NT2/D1 (cell line): ENCODE measurements at regions not wholly inside any gene's neighbourhood (a gene's known extent, or its start where the extent isn't known, plus 50 kb on each side); places are given as distances from the start of the nearest gene placed in this dataset.
"Not testable (repeated sequence)": the region's sequence is repeated elsewhere in the genome, so short reads cannot be mapped to it uniquely, and the experiment has no call there.

Experiments used
- DNase-seq: peaks from one replicate; pipeline ENCODE4 v3.0.0-alpha.2; 2011; ENCODE audit warnings: low read depth, low spot score
- H3K27me3 ChIP-seq: 2 replicates; pipeline ENCODE4 v1.6.0; 2011; ENCODE audit warnings: mild to moderate bottlenecking; ENCODE audit not compliant: insufficient read length, insufficient read depth
- H3K36me3 ChIP-seq: 2 replicates; pipeline ENCODE4 v1.6.1; 2011; ENCODE audit warnings: mild to moderate bottlenecking, low read length, mixed read lengths; ENCODE audit not compliant: insufficient read depth, insufficient read length
- H3K4me1 ChIP-seq: 2 replicates; pipeline ENCODE4 v1.5.1; 2011; ENCODE audit not compliant: insufficient read depth, insufficient read length
- H3K4me3 ChIP-seq: 2 replicates; pipeline ENCODE4 v1.5.1; 2011; ENCODE audit warnings: low read depth; ENCODE audit not compliant: insufficient read length
- H3K9ac ChIP-seq: 2 replicates; pipeline ENCODE4 v1.6.0; 2011; ENCODE audit warnings: low read depth; ENCODE audit not compliant: insufficient read length
- H3K9me3 ChIP-seq: 2 replicates; pipeline ENCODE4 v1.5.1; 2011; ENCODE audit warnings: mild to moderate bottlenecking, low read length; ENCODE audit not compliant: insufficient read depth

- H3K36me3 ChIP-seq, H3K9me3 ChIP-seq, H3K27me3 ChIP-seq, DNase-seq, H3K4me3 ChIP-seq, H3K4me1 ChIP-seq, H3K9ac ChIP-seq: not testable (repeated sequence)
These were observed 682.8 kb downstream of the PRIM2 start for GRCh38 chr6:58000233-58000632.

- H3K4me3 ChIP-seq = not testable (repeated sequence)
These were observed 686.2 kb downstream of the PRIM2 start for GRCh38 chr6:58003417-58004167.

GRCh38 chr6:58007334-58008000, 690.0 kb downstream of the PRIM2 start:
- not testable (repeated sequence) for H3K27me3 ChIP-seq, H3K4me1 ChIP-seq, H3K9me3 ChIP-seq, DNase-seq, H3K9ac ChIP-seq, H3K4me3 ChIP-seq, H3K36me3 ChIP-seq

More at GRCh38 chr6:58003417-58004167, 686.2 kb downstream of the PRIM2 start:
- peak; percentile 11 for DNase-seq
- not testable (repeated sequence) for H3K9me3 ChIP-seq, H3K36me3 ChIP-seq, H3K9ac ChIP-seq, H3K27me3 ChIP-seq, H3K4me1 ChIP-seq

- H3K9ac ChIP-seq, H3K9me3 ChIP-seq, DNase-seq, H3K36me3 ChIP-seq, H3K27me3 ChIP-seq, H3K4me1 ChIP-seq, H3K4me3 ChIP-seq: not testable (repeated sequence)
These were observed 690.5 kb downstream of the PRIM2 start for GRCh38 chr6:58008001-58008335.

- not testable (repeated sequence) for DNase-seq, H3K27me3 ChIP-seq, H3K4me3 ChIP-seq, H3K36me3 ChIP-seq, H3K4me1 ChIP-seq, H3K9me3 ChIP-seq, H3K9ac ChIP-seq
These were observed 694.6 kb downstream of the PRIM2 start for GRCh38 chr6:58011954-58012600.

GRCh38 chr6:58016614-58017013, 699.2 kb downstream of the PRIM2 start:
- H3K9me3 ChIP-seq, H3K36me3 ChIP-seq, H3K9ac ChIP-seq, DNase-seq, H3K4me3 ChIP-seq, H3K4me1 ChIP-seq, H3K27me3 ChIP-seq: not testable (repeated sequence)

- not testable (repeated sequence) for DNase-seq, H3K36me3 ChIP-seq, H3K27me3 ChIP-seq, H3K9ac ChIP-seq, H3K4me1 ChIP-seq, H3K9me3 ChIP-seq, H3K4me3 ChIP-seq
These were observed 710.8 kb downstream of the PRIM2 start for GRCh38 chr6:58028188-58028587.

GRCh38 chr6:58038213-58038612, 720.8 kb downstream of the PRIM2 start:
- not testable (repeated sequence) for H3K4me3 ChIP-seq, H3K36me3 ChIP-seq, H3K4me1 ChIP-seq, H3K9ac ChIP-seq, DNase-seq, H3K9me3 ChIP-seq, H3K27me3 ChIP-seq

- H3K27me3 ChIP-seq, H3K9me3 ChIP-seq, H3K9ac ChIP-seq, DNase-seq, H3K36me3 ChIP-seq, H3K4me1 ChIP-seq, H3K4me3 ChIP-seq: not testable (repeated sequence)
These were observed 729.2 kb downstream of the PRIM2 start for GRCh38 chr6:58046584-58046983.

- not testable (repeated sequence) for H3K4me3 ChIP-seq, H3K9me3 ChIP-seq, DNase-seq, H3K9ac ChIP-seq, H3K4me1 ChIP-seq, H3K27me3 ChIP-seq, H3K36me3 ChIP-seq
These were observed 730.0 kb downstream of the PRIM2 start for GRCh38 chr6:58047389-58047788.

- not testable (repeated sequence) for H3K27me3 ChIP-seq, H3K9ac ChIP-seq, H3K4me1 ChIP-seq, H3K4me3 ChIP-seq, H3K9me3 ChIP-seq, DNase-seq, H3K36me3 ChIP-seq
These were observed 730.4 kb downstream of the PRIM2 start for GRCh38 chr6:58047865-58048264.
